ENCODE measurements at regions not wholly inside any gene's neighbourhood (a gene's known extent, or its start where the extent isn't known, plus 50 kb on each side); places are given as distances from the start of the nearest gene placed in this dataset.

GRCh38 chr2:136195226-136195625 lies 77.3 kb upstream of the CXCR4 start:
- no peak for DNase-seq (ENCODE audit: low read depth)

GRCh38 chr2:136191041-136191440 lies 73.1 kb upstream of the CXCR4 start:
- DNase-seq (ENCODE audit: low read depth), result no peak

- no peak for DNase-seq (ENCODE audit: low read depth)
Measured at GRCh38 chr2:136189221-136189782, 71.4 kb upstream of the CXCR4 start.

- DNase-seq (ENCODE audit: low read depth), result no peak
Measured at GRCh38 chr2:136188086-136188485, 70.1 kb upstream of the CXCR4 start.

GRCh38 chr2:136185981-136186776 lies 68.2 kb upstream of the CXCR4 start:
- no peak for DNase-seq (ENCODE audit: low read depth)

GRCh38 chr2:136183097-136183496 lies 65.1 kb upstream of the CXCR4 start:
- DNase-seq (ENCODE audit: low read depth), result no peak

GRCh38 chr2:136182315-136182714 lies 64.4 kb upstream of the CXCR4 start:
- DNase-seq (ENCODE audit: low read depth), result no peak

- no peak for DNase-seq (ENCODE audit: low read depth)
Measured at GRCh38 chr2:136179602-136179975, 61.6 kb upstream of the CXCR4 start.

GRCh38 chr2:136178941-136179601 lies 61.1 kb upstream of the CXCR4 start:
- DNase-seq (ENCODE audit: low read depth), result no peak

- no peak for DNase-seq (ENCODE audit: low read depth)
Measured at GRCh38 chr2:136175868-136176267, 57.9 kb upstream of the CXCR4 start.

GRCh38 chr2:136175466-136175865 lies 57.5 kb upstream of the CXCR4 start:
- DNase-seq (ENCODE audit: low read depth), result no peak

GRCh38 chr2:136173126-136173525 lies 55.2 kb upstream of the CXCR4 start:
- no peak for DNase-seq (ENCODE audit: low read depth)

GRCh38 chr2:136171223-136171622 lies 53.3 kb upstream of the CXCR4 start:
- DNase-seq (ENCODE audit: low read depth), result no peak

GRCh38 chr2:136168720-136169119 lies 50.8 kb upstream of the CXCR4 start:
- no peak for DNase-seq (ENCODE audit: low read depth)

- DNase-seq (ENCODE audit: low read depth), result no peak
Measured at GRCh38 chr2:136167721-136168475, 49.9 kb upstream of the CXCR4 start.
